ENCODE measurements at regions not wholly inside any gene's neighbourhood (a gene's known extent, or its start where the extent isn't known, plus 50 kb on each side); places are given as distances from the start of the nearest gene placed in this dataset.

DNA sequence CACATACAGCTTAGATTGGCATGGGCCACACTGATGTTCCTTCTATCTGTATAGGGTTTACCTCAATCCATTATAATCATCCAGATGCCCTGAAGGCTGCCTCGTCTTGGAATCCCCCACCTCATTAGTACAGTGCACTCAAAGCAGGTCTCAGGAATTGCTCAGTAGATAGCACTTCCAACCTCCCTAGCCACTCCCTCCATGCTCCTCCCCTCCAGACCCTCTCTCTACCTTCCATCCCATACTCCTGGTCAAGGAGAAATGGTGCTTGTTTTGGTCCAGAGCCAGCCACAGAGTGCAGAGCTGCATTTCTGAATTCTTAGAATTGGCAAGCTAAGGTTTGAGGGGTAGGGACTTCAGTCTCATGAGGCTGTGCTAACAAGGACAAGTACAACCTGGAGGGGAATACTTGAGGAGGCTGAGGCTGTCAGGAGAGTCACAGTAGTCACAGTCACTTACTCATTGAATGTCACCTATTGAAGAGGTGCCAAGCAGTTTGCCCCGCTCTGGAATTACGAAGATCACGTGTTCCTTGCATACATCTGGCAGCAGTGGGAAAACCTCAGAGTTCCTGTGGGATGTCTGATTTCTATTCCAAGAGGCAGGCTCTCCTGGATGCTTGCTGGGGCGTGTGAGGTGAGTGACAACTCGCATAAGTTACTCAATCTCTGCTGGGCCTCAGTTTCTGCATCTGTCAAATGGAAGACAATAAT lies 60.7 kb upstream of the ZNF746 start:
- TF ChIP-seq, protein P1, sequence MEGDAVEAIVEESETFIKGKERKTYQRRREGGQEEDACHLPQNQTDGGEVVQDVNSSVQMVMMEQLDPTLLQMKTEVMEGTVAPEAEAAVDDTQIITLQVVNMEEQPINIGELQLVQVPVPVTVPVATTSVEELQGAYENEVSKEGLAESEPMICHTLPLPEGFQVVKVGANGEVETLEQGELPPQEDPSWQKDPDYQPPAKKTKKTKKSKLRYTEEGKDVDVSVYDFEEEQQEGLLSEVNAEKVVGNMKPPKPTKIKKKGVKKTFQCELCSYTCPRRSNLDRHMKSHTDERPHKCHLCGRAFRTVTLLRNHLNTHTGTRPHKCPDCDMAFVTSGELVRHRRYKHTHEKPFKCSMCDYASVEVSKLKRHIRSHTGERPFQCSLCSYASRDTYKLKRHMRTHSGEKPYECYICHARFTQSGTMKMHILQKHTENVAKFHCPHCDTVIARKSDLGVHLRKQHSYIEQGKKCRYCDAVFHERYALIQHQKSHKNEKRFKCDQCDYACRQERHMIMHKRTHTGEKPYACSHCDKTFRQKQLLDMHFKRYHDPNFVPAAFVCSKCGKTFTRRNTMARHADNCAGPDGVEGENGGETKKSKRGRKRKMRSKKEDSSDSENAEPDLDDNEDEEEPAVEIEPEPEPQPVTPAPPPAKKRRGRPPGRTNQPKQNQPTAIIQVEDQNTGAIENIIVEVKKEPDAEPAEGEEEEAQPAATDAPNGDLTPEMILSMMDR (IDR thresholded peaks at IDR 0.05): no peak
- no peak for TF ChIP-seq POLR2A (IDR thresholded peaks at IDR 0.05)
